ENCODE measurements at regions not wholly inside any gene's neighbourhood (a gene's known extent, or its start where the extent isn't known, plus 50 kb on each side); places are given as distances from the start of the nearest gene placed in this dataset.
"Not testable (repeated sequence)": the region's sequence is repeated elsewhere in the genome, so short reads cannot be mapped to it uniquely, and the experiment has no call there.

DNA sequence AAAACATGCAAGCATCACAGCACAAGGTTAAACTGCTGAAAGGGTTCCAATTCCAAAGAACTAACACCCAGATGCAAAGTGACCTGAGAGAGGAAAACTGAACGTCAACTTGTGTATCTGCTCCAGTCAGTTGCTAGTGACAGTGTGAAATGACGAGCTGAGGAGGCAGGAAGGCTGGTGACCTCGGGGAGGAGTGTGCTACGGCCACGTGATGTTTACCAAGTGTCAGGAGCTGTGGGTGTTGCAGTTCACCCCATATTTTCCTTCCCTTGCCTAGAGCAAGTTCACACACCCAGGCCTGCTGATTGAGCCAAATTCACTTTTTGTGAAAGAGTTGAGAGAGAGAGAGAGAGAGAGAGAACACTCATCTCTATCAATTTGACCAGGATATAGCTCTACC lies 231.6 kb upstream of the ANKH start:
- WGBS, 2 donors = 8 to 9% methylated on average over 5 of the region's 5 CpGs
- TF ChIP-seq, protein P1, sequence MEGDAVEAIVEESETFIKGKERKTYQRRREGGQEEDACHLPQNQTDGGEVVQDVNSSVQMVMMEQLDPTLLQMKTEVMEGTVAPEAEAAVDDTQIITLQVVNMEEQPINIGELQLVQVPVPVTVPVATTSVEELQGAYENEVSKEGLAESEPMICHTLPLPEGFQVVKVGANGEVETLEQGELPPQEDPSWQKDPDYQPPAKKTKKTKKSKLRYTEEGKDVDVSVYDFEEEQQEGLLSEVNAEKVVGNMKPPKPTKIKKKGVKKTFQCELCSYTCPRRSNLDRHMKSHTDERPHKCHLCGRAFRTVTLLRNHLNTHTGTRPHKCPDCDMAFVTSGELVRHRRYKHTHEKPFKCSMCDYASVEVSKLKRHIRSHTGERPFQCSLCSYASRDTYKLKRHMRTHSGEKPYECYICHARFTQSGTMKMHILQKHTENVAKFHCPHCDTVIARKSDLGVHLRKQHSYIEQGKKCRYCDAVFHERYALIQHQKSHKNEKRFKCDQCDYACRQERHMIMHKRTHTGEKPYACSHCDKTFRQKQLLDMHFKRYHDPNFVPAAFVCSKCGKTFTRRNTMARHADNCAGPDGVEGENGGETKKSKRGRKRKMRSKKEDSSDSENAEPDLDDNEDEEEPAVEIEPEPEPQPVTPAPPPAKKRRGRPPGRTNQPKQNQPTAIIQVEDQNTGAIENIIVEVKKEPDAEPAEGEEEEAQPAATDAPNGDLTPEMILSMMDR (IDR thresholded peaks at IDR 0.05) = no peak
- Histone ChIP-seq H3K36me3 (no peaks in the 10 kb centered on the region), H3K4me3 (no peak overlapping the region), H3K27me3 (no peaks in the 10 kb centered on the region), H3K9me3 (no peaks in the 10 kb centered on the region), H3K4me1 (no peaks in the 10 kb centered on the region), H3K27ac (no peak overlapping the region)
- DNase-seq (no peak), ATAC-seq (peak in 2 of 4 donors; percentile 29 to 30), FAIRE-seq (no peak)
- intact Hi-C loops (cut with DNase I) = no loop called here

DNA sequence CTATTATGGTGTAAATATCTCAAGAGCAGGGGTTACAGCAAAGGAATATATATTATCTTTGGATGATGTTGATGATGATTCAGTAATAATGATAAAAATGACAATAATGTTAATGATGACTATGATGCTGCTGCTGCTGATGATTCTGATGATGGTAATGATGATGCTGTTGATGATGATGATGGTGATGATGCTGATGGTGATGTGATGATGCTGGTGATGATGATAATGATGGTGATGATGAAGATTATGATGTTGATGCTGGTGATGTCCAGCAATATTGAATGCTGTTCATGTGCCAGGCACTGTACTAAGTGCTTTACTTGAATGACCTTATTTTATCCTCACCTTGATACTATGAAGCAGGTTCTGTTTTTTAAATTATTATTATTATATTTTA lies 226.0 kb upstream of the ANKH start:
- DNase-seq (no peak), ATAC-seq (no peak), FAIRE-seq (no peak)
- Histone ChIP-seq H3K27me3 (no peaks in the 10 kb centered on the region), H3K36me3 (no peaks in the 10 kb centered on the region), H3K9me3 (no peaks in the 10 kb centered on the region), H3K4me1 (no peaks in the 10 kb centered on the region), H3K27ac (no peak overlapping the region), H3K4me3 (no peak overlapping the region)
- intact Hi-C loops (cut with DNase I) = no loop called here
- TF ChIP-seq, protein P1 (IDR thresholded peaks at IDR 0.05) = no peak

DNA sequence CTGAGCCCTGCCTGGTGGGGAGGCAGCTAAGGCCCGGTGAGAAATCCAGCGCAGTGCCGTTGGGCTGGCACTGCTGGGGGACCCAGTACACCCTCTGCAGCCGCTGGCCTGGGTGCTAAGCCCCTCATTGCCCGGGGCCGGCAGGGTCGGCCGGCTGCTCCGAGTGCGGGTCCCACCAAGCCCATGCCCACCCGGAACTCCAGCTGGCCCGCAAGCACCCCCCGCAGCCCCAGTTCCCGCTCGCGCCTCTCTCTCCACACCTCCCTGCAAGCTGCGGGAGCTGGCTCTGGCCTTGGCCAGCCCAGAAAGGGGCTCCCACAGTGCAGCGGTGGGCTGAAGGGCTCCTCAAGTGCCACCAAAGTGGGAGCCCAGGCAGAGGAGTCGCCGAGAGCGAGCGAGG lies 225.1 kb upstream of the ANKH start:
- H3K27ac ChIP-seq; FAIRE-seq; intact Hi-C loops (cut with DNase I); H3K9me3 ChIP-seq; H3K36me3 ChIP-seq; H3K4me1 ChIP-seq; ATAC-seq; H3K4me3 ChIP-seq; H3K27me3 ChIP-seq: not testable (repeated sequence)
- WGBS, 2 donors = 85 to 90% methylated on average over 19 to 22 of the region's 22 CpGs
- DNase-seq = peak in 1 of 6 donors; percentile 58

DNA sequence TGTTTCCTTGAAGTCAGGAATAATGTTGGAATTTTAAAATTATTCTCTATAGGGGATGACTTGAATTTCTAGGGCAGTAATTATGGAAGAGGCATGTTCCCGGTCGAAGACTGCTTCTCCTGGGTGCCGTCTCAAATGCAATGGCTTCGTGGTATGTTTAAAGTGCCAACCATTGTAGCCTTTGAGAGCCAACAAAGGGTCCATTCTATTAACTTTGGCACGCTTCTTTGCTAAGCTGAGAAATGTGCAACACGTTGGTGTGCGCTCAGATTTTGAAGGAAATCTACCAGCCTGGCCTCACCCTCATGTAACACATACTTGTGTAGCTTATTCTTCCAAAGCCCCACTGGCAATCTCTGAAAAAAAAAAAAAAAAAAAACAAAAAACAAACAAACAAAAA lies 221.2 kb upstream of the ANKH start:
- intact Hi-C loops (cut with DNase I) = no loop called here
- Histone ChIP-seq H3K4me1 (no peaks in the 10 kb centered on the region), H3K9me3 (no peaks in the 10 kb centered on the region), H3K27ac (no peak overlapping the region), H3K27me3 (no peaks in the 10 kb centered on the region), H3K36me3 (no peaks in the 10 kb centered on the region), H3K4me3 (no peak overlapping the region)
- TF ChIP-seq, protein P1 (IDR thresholded peaks at IDR 0.05) = no peak
- FAIRE-seq (no peak), ATAC-seq (no peak), DNase-seq (no peak)
- WGBS, 2 donors = 62 to 75% methylated on average over 7 of the region's 7 CpGs

DNA sequence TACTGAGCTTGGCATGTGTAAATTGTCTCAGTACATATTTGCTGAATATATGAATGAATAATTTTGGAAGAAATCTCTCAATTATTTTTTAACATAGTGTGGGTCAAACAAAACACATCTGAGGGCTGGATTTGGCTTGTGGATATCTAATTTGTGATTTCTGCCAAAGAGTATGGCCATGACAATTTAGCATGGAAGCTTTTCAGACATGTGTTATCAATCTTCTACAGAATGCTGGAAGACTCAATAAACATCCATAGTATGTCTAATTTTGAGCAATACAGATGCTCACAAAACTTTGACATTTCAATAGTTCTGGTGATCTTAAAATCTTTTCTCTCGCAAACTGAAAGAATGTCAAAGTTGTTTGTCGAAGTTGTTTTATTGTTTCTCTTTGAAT lies 214.1 kb upstream of the ANKH start:
- ATAC-seq = no peak
- intact Hi-C loops (cut with DNase I) = no loop called here
- FAIRE-seq = no peak
- no peak for DNase-seq
- H3K4me3 ChIP-seq = no peak overlapping the region
- TF ChIP-seq, protein P1 (IDR thresholded peaks at IDR 0.05) = no peak
- 77 to 87% methylated on average over 2 of the region's 2 CpGs for WGBS, 2 donors
- no peaks in the 10 kb centered on the region for H3K9me3 ChIP-seq
- no peaks in the 10 kb centered on the region for H3K4me1 ChIP-seq
- no peaks in the 10 kb centered on the region for H3K36me3 ChIP-seq
- no peaks in the 10 kb centered on the region for H3K27me3 ChIP-seq
- no peak overlapping the region for H3K27ac ChIP-seq

DNA sequence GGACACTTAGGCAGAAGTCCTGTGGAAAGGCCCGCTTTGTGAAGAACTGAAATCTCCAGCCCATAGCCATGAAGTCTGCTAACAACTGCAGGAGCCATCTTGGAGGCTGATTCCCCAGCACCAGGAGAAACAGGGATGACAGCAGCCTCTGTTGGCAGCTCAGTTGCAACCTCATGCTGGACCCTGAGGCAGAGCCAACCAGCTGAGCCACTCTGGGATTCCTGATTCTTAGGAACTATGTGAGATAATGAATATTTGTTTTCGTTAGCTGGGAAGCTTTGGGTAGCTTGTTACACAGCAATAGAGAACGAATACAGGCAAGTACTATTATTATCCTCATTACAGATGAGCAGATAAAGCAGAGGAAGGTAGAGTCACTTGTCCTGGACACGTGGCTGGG lies 210.5 kb upstream of the ANKH start:
- Histone ChIP-seq H3K9me3 (no peaks in the 10 kb centered on the region), H3K36me3 (no peaks in the 10 kb centered on the region), H3K4me3 (no peak overlapping the region), H3K4me1 (no peaks in the 10 kb centered on the region), H3K27me3 (no peaks in the 10 kb centered on the region), H3K27ac (no peak overlapping the region)
- TF ChIP-seq, protein P1 (IDR thresholded peaks at IDR 0.05) = no peak
- FAIRE-seq (no peak), ATAC-seq (no peak), DNase-seq (no peak)
- 39 to 54% methylated on average over 4 of the region's 4 CpGs for WGBS, 2 donors
- intact Hi-C loops (cut with DNase I) = no loop called here
